ENCODE measurements at regions not wholly inside any gene's neighbourhood (a gene's known extent, or its start where the extent isn't known, plus 50 kb on each side); places are given as distances from the start of the nearest gene placed in this dataset.

GRCh38 chr18:66874375-66874774 lies 270.5 kb upstream of the CDH19 start:
- TF ChIP-seq EZH2 (IDR thresholded peaks at IDR 0.05) (no peak), CTCF (IDR thresholded peaks at IDR 0.05) (no peak), EZH2phosphoT487 (IDR thresholded peaks at IDR 0.05) (no peak)
